Choroid plexus epithelial cell (primary cell): ENCODE measurements at regions not wholly inside any gene's neighbourhood (a gene's known extent, or its start where the extent isn't known, plus 50 kb on each side); places are given as distances from the start of the nearest gene placed in this dataset.

Source experiments
- DNase-seq: peaks from one replicate; pipeline ENCODE4 v3.0.0-alpha.2; 2010; ENCODE audit warnings: low read depth
- H3K4me3 ChIP-seq: 2 replicates; pipeline ENCODE4 v1.5.1; 2011; ENCODE audit warnings: low read depth, mild to moderate bottlenecking, control low read depth, low read length, moderate library complexity
- TF ChIP-seq, protein P1 (sequence below): conservative IDR thresholded peaks from 2 replicates; pipeline ENCODE4 v1.5.1; 2011; ENCODE audit warnings: low read depth, mild to moderate bottlenecking, control low read depth, inconsistent platforms, low read length, moderate library complexity

- DNase-seq = no peak
- no peak overlapping the region for H3K4me3 ChIP-seq
- TF ChIP-seq, protein P1, sequence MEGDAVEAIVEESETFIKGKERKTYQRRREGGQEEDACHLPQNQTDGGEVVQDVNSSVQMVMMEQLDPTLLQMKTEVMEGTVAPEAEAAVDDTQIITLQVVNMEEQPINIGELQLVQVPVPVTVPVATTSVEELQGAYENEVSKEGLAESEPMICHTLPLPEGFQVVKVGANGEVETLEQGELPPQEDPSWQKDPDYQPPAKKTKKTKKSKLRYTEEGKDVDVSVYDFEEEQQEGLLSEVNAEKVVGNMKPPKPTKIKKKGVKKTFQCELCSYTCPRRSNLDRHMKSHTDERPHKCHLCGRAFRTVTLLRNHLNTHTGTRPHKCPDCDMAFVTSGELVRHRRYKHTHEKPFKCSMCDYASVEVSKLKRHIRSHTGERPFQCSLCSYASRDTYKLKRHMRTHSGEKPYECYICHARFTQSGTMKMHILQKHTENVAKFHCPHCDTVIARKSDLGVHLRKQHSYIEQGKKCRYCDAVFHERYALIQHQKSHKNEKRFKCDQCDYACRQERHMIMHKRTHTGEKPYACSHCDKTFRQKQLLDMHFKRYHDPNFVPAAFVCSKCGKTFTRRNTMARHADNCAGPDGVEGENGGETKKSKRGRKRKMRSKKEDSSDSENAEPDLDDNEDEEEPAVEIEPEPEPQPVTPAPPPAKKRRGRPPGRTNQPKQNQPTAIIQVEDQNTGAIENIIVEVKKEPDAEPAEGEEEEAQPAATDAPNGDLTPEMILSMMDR = no peak
These were observed 329.7 kb downstream of the CWC27 start for GRCh38 chr5:65098393-65098792.
